Renal cortical epithelial cell (primary cell): ENCODE measurements at regions not wholly inside any gene's neighbourhood (a gene's known extent, or its start where the extent isn't known, plus 50 kb on each side); places are given as distances from the start of the nearest gene placed in this dataset.

Source experiments
- DNase-seq: peaks from one replicate; pipeline ENCODE4 v3.0.0-alpha.2; 2011; ENCODE audit warnings: low read depth

GRCh38 chr2:150417278-150417677, 70.2 kb downstream of the RND3 start:
- DNase-seq = no peak

DNA sequence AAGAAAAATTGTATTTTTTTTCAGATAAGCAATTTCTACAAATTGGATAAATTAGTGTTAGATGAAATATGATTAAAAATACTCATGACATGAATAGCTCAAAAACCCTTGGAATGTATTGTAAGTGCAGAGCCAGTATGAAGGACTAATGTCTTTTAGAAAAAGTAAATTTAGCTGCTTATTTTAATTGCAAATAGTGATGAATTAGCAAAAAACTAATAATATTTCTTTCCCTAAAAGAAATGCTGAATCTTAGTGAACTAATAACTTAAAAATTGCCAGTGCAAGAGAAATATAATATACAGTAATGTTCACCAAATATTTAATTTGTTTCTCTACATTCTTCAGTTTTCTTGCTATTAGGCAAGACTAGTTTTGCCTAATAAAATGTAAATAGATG, 72.4 kb downstream of the RND3 start:
- no peak for DNase-seq

- no peak for DNase-seq
Measured at GRCh38 chr2:150413910-150414309, 73.6 kb downstream of the RND3 start.

- no peak for DNase-seq
Measured at GRCh38 chr2:150413366-150413765, 74.1 kb downstream of the RND3 start.

- peak; percentile 98 for DNase-seq
Measured at GRCh38 chr2:150410809-150411208, 76.7 kb downstream of the RND3 start.

DNA sequence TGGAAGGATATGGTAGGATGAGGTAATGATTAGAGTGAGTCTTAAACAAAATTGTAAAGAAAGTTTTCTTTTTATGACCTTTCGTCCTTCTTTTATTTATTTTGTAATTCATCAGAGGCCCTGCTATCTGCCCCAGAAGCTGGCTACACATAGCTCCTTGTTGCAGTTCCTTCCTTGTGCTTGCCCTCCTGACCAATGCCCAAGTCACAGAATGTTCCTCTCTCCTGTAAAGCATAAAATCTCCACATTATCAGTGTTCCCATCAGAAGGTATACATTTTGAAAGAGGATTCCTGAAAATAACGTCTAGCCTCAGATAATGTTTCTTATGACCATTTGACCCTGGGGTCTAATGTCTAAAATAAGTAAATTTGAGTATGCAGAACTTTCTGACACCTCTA, 78.3 kb downstream of the RND3 start:
- DNase-seq = no peak

GRCh38 chr2:150404147-150404546, 83.3 kb downstream of the RND3 start:
- no peak for DNase-seq

GRCh38 chr2:150403457-150403856, 84.0 kb downstream of the RND3 start:
- peak; percentile 32 for DNase-seq

DNA sequence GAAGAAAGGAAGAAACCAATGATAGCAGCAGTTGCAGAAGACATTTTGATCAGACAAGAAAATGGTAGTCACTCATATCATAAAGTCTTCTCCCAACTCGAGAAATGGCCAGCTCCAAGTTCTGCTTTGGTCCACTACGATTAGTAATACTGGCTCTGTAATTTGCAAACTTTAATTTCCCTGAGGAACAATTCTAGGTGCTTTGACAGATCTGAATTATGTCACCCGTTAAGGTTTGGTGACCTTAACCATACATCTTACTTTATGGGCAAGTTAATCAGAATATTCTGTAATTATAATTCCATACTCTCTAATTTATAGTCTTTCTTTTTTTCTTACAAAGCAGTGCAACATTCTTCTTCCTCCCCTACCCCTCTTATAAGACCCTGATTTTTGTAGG, 84.5 kb downstream of the RND3 start:
- DNase-seq = no peak

DNA sequence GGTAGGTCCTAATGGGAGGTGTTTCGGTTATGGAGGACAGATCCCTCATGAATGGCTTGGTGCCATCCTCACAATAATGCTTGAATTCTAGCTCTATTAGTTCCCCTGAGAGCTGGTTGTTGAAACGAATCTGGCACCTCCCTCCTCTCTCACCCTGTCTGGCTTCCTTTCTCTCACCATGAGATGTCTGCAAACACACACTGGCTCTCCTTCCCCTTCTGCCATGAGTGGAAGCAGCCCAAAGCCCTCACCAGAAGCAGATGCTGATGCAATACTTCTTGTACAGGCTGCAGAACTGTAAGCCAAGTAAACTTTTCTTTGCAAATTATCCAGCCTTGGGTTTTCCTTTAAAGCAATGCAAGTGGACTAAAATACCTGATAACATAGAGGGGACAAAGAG, 86.6 kb downstream of the RND3 start:
- DNase-seq = no peak

DNA sequence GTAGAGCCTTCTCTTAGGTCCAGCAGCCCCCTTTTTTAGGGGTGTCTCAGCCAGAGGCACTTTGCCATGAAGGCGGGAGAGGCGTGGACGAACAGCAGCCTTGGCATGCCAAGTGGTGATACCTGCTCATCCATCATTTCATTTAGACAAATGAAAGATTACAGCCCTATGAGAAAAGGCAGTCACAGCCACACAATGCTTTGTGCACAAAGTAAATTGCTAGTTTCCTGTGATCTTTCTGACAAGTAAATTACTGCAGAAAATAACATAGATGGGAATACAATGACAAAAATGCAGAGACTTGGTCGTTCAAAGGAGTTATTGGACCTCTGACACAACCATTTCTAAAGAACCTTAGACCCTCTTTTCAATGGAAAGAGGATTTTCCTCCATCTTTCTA, 94.9 kb downstream of the RND3 start:
- DNase-seq = no peak

DNA sequence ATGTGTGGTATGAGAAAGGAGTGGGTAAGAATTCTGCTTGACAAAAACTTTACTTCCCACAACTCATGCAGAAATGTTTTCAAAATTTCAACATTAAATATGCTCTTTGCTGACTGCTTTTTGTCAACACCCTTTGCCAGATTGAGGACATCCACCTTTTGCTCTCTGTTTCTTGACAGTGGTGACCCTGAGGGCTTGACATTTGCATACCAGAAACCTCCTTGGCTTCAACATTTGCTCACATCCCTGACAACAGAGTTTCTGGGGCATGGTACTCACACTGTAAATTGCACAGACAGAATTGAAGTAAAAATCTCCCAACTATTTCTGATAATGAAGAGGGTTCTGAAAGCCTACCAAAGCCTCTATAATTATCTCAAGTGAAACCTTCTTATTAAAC, 95.7 kb downstream of the RND3 start:
- DNase-seq = no peak

DNA sequence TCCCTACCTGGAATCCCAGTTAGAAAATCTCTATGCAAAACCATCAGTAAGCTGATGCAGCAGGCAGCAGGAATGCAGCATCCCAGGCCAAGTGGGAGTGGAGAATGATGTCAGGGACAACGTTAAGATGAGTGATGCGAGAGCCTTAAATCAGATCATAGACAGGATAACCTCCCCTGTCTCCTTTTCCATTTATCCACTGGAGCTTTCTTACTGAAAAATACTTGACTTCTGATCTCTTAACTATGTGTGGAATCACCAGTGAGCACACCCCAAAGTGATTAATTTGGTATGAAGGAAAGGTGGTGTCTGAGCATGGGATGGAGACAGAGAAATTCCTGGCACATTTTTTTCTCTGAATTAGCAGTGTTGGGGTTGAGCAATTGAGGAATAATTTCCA, 98.0 kb downstream of the RND3 start:
- DNase-seq = peak; percentile 7

DNA sequence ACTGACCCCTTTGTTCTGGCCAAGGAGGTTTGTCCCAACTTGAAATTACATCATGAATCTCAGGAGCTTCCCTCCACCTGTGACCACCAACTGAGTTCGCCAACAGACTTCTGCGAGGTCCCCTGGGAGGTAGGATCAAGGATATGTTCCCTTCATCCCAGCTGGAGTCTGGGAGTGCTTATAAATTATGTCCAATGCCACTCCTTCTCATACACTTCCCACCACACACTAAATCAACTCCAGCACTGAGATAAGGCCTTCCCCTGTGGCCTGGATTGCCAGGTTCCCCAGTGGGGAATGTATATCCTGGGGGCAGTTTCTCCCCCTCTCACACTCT, 99.2 kb downstream of the RND3 start:
- DNase-seq = no peak

DNA sequence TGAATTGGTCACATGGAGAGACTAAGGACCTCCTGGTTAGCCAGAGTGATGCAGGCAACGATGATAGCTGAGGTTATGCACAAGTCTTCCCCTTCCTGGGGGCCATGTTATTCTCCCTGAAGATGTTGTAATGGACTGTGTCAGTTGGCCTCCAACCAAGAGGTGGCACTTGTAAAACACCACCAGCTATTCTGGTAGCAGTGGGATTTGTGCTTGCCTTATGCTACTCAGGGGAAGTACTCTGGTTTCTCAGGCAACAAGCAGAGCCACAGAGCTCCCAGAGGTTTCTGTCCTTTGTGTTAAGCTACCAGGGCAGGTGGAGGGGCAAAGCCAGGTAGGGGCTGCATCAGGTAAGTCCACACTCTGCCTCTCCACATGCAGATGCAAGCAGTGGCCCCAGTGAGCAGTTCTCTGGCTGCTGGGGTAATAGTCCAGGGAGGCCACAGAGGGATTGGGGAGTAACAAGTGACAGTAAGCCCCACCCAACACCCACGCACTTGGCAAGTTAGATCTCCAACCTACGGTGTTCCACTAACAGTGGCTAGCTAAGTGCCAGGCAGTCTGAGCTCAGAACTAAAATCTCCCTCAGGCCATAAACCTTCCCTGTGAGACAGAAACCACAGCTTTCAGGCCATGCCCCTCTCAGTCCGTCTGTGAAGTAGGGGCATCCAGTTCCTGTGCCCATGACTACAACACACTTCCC, 99.7 kb downstream of the RND3 start:
- peak; percentile 13 for DNase-seq

DNA sequence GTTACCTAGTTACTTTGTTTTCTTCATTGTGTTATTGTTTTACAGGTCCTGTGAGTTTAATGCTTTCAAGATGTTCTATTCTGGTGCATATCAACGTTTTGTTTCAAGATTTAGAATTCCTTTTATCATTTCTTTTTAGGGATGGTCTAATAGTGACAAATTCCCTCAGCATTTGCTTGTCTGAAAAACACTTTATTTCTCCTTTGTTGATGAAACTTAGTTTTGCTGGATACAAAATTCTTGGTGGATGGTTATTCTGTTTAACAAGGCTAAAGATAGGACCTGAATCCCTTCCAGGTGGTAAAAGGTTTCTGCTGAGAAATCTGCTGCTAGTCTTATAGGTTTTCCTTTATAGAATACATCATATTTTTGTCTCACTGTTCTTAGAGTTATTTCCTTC, 102.3 kb downstream of the RND3 start:
- no peak for DNase-seq

DNA sequence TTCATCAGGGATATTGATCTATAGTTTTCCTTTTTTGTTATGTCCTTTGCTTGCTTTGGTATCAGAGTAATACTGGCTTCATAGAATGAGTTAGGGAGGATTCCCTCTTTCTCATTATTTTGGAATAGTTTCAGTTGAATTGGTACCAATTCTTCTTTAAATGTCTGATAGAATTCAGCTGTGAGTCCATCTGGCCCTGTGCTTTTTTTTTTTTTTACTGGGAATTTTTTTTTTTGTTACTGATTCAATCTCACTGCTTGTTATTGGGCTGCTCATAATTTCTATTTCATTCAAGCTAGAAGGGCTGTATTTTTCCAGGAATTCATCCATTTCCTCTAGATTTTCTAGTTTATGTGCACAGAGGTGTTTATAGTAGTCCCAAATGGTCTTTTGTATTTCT, 103.9 kb downstream of the RND3 start:
- no peak for DNase-seq

GRCh38 chr2:150379166-150379565, 108.3 kb downstream of the RND3 start:
- DNase-seq = no peak

DNA sequence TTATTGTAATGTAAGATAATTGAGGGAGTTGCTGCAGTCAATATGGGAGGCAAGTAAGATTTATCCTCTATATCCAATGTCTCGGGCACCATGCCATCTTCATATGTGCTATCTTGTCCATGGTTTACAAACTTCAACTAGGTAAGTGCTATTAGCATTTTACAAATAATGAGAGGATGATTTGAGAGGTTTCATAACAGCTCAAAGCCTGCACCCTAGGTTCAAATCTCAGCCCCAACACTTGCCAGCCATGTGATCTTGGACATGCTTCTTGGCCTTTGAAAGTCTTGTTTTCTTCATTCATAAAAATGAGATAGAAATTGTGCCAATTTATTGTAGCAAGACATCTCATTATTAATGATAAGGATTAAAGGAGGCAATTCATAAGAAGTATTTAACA, 108.8 kb downstream of the RND3 start:
- DNase-seq = no peak

GRCh38 chr2:150376553-150377335, 110.7 kb downstream of the RND3 start:
- peak; percentile 68 for DNase-seq

GRCh38 chr2:150375333-150375732, 112.1 kb downstream of the RND3 start:
- no peak for DNase-seq

DNA sequence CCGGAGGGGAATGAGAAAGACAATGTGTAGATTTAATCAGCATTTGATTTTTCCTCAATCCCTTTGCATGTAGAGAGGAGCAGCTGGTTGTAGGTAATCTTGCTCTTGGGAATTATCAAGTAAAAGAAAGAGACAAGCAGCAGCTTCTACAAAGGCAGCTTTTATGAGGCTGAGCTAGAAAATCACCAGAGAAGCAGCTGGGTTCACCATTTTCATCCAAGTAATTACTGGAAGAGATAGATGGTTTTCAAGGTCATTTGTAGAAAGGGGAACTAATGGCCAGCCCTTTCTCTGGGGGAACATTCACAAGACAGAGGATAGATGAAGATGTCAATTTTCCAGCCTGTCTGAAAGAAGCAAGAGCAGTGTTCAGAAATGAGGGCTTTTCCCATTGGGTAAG, 113.0 kb downstream of the RND3 start:
- no peak for DNase-seq

DNA sequence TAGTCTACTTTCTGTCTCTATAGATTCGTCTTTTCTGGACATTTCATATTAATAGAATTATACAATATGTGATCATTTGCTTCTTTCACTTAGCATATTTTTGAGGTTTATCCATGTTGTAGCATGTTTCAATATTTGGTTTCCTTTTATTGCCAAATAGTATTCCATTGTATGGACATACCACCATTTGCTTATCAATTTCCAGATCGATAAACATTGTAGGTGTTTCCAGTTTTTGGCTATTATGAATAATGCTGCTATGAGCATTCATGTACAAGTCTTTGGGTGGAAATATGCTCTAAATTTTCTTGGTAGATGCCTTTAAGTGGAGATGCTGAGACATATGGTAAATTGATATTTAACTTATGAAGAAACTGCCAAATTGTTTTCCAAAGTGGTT, 114.1 kb downstream of the RND3 start:
- no peak for DNase-seq
